ENCODE measurements at regions not wholly inside any gene's neighbourhood (a gene's known extent, or its start where the extent isn't known, plus 50 kb on each side); places are given as distances from the start of the nearest gene placed in this dataset.

DNA sequence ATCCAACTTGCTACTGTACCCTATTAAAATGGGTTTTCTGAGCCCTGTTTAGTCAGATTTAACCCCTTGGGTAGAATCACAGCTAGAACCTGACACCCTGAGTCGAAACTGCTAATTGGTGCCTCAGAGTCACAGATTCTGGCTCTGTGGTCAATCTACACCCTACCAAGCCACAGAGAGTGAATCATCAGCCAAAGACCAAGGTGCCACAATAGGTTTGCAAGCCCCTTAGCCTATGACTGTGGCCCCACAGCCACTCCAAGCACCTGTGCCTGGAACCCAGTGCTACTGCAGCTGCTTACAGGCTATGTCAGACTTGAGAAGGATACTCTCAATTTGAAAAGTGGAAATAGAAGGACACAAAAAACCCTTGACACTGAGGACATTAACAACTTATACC is 202.8 kb upstream of the KCND2 start:
- TF ChIP-seq, protein P1, sequence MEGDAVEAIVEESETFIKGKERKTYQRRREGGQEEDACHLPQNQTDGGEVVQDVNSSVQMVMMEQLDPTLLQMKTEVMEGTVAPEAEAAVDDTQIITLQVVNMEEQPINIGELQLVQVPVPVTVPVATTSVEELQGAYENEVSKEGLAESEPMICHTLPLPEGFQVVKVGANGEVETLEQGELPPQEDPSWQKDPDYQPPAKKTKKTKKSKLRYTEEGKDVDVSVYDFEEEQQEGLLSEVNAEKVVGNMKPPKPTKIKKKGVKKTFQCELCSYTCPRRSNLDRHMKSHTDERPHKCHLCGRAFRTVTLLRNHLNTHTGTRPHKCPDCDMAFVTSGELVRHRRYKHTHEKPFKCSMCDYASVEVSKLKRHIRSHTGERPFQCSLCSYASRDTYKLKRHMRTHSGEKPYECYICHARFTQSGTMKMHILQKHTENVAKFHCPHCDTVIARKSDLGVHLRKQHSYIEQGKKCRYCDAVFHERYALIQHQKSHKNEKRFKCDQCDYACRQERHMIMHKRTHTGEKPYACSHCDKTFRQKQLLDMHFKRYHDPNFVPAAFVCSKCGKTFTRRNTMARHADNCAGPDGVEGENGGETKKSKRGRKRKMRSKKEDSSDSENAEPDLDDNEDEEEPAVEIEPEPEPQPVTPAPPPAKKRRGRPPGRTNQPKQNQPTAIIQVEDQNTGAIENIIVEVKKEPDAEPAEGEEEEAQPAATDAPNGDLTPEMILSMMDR (conservative IDR thresholded peaks at IDR 0.05; ENCODE audit: low read length): no peak
- no peak for TF ChIP-seq EZH2phosphoT487 (IDR thresholded peaks at IDR 0.05; ENCODE audit: borderline replicate concordance)

Data from Loucy (cell line).